Endodermal cell (in vitro differentiated cells): ENCODE measurements at regions not wholly inside any gene's neighbourhood (a gene's known extent, or its start where the extent isn't known, plus 50 kb on each side); places are given as distances from the start of the nearest gene placed in this dataset.

ENCODE experiments used
- DNase-seq: peaks from one replicate; pipeline ENCODE4 v3.0.0-alpha.2; 2017
- H3K27ac ChIP-seq: 2 replicates; pipeline ENCODE4 v1.5.1; 2013; ENCODE audit warnings: mild to moderate bottlenecking, low read depth, low read length, moderate library complexity
- H3K27me3 ChIP-seq: 2 replicates; pipeline ENCODE4 v1.6.1; 2013; ENCODE audit warnings: mild to moderate bottlenecking, low read length, moderate library complexity; ENCODE audit not compliant: insufficient read depth, control insufficient read depth, poor library complexity, severe bottlenecking
- H3K36me3 ChIP-seq: 2 replicates; pipeline ENCODE4 v1.7.0; 2013; ENCODE audit warnings: mild to moderate bottlenecking, low read length, moderate library complexity; ENCODE audit not compliant: control insufficient read depth, insufficient read depth
- H3K4me1 ChIP-seq: one replicate; pipeline ENCODE4 v1.7.0; 2013; ENCODE audit warnings: low read length; ENCODE audit not compliant: control insufficient read depth, insufficient read depth
- H3K4me3 ChIP-seq: 2 replicates; pipeline ENCODE4 v1.5.1; 2013; ENCODE audit warnings: mild to moderate bottlenecking, low read length, moderate library complexity
- H3K9ac ChIP-seq: 2 replicates; pipeline ENCODE4 v1.6.1; 2013; ENCODE audit warnings: mild to moderate bottlenecking, low read length, moderate library complexity; ENCODE audit not compliant: poor library complexity, severe bottlenecking; ENCODE audit errors: extremely low read depth
- H3K9me3 ChIP-seq: 2 replicates; pipeline ENCODE4 v1.6.1; 2013; ENCODE audit warnings: mild to moderate bottlenecking, low read length, moderate library complexity; ENCODE audit not compliant: control insufficient read depth
- H3K27ac Mint-ChIP-seq: 2 replicates; pipeline ENCODE4 v1.8.0; 2020; ENCODE audit warnings: mixed read lengths
- H3K27me3 Mint-ChIP-seq: 2 replicates; pipeline ENCODE4 v1.8.0; 2021; ENCODE audit warnings: mild to moderate bottlenecking, mixed read lengths; ENCODE audit not compliant: insufficient read depth
- H3K36me3 Mint-ChIP-seq: 2 replicates; pipeline ENCODE4 v1.8.0; 2020; ENCODE audit warnings: low read depth, mixed read lengths
- H3K4me1 Mint-ChIP-seq: 2 replicates; pipeline ENCODE4 v1.8.0; 2020; ENCODE audit warnings: mixed read lengths
- H3K4me3 Mint-ChIP-seq: 2 replicates; pipeline ENCODE4 v1.8.0; 2020; ENCODE audit warnings: mild to moderate bottlenecking, moderate library complexity, mixed read lengths
- H3K9me3 Mint-ChIP-seq: 2 replicates; pipeline ENCODE4 v1.8.0; 2020; ENCODE audit warnings: mild to moderate bottlenecking, mixed read lengths
- WGBS, 2 experiments: methylation state at CpG; one replicate each; pipeline versions ENCODE4 v1.1.5 to v1.1.7; 2013; ENCODE audit warnings: missing lambda C conversion rate in 2 of 2, mixed read lengths in 1 of 2; ENCODE audit not compliant: insufficient coverage in 1 of 2, insufficient read length in 1 of 2; 5-methylcytosine and 5-hydroxymethylcytosine counted together
- TF ChIP-seq, protein P1 (sequence below): fragments of 200-600 bp; sonication (generic); conservative IDR thresholded peaks from 2 replicates; pipeline ENCODE4 v1.5.0; 2021; ENCODE audit warnings: antibody characterized with exemption, mild to moderate bottlenecking

GRCh38 chr4:123343400-123344041 lies 53.1 kb upstream of the SPRY1 start:
- no peaks in the 10 kb centered on the region for H3K36me3 ChIP-seq
- Mint-ChIP-seq H3K36me3 (no peaks in the 10 kb centered on the region), H3K9me3 (no peaks in the 10 kb centered on the region), H3K4me3 (no peak overlapping the region), H3K4me1 (peaks cover 33% of the 10 kb centered on the region), H3K27ac (no peak overlapping the region), H3K27me3 (peaks cover 15% of the 10 kb centered on the region)
- H3K9ac ChIP-seq = no peak overlapping the region
- no peaks in the 10 kb centered on the region for H3K9me3 ChIP-seq
- TF ChIP-seq, protein P1, sequence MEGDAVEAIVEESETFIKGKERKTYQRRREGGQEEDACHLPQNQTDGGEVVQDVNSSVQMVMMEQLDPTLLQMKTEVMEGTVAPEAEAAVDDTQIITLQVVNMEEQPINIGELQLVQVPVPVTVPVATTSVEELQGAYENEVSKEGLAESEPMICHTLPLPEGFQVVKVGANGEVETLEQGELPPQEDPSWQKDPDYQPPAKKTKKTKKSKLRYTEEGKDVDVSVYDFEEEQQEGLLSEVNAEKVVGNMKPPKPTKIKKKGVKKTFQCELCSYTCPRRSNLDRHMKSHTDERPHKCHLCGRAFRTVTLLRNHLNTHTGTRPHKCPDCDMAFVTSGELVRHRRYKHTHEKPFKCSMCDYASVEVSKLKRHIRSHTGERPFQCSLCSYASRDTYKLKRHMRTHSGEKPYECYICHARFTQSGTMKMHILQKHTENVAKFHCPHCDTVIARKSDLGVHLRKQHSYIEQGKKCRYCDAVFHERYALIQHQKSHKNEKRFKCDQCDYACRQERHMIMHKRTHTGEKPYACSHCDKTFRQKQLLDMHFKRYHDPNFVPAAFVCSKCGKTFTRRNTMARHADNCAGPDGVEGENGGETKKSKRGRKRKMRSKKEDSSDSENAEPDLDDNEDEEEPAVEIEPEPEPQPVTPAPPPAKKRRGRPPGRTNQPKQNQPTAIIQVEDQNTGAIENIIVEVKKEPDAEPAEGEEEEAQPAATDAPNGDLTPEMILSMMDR = no peak
- 94 to 96% methylated on average over 7 to 13 of the region's 13 CpGs for WGBS, 2 experiments
- H3K27ac ChIP-seq = no peak overlapping the region
- no peak for DNase-seq
- peaks cover 4% of the 10 kb centered on the region for H3K4me1 ChIP-seq
- no peaks in the 10 kb centered on the region for H3K27me3 ChIP-seq
- no peak overlapping the region for H3K4me3 ChIP-seq

GRCh38 chr4:123345137-123345934 lies 51.3 kb upstream of the SPRY1 start:
- Histone ChIP-seq H3K9me3 (no peaks in the 10 kb centered on the region), H3K4me3 (no peak overlapping the region), H3K4me1 (peaks cover 8% of the 10 kb centered on the region), H3K9ac (no peak overlapping the region), H3K27me3 (no peaks in the 10 kb centered on the region), H3K27ac (peak overlapping the region; percentile 35), H3K36me3 (no peaks in the 10 kb centered on the region)
- H3K27me3 Mint-ChIP-seq = peaks cover 15% of the 10 kb centered on the region
- no peak for DNase-seq
- no peak overlapping the region for H3K4me3 Mint-ChIP-seq
- TF ChIP-seq, protein P1 = no peak
- no peak overlapping the region for H3K27ac Mint-ChIP-seq
- no peaks in the 10 kb centered on the region for H3K9me3 Mint-ChIP-seq
- peaks cover 33% of the 10 kb centered on the region for H3K4me1 Mint-ChIP-seq
- 86 to 87% methylated on average over 8 to 9 of the region's 9 CpGs for WGBS, 2 experiments
- no peaks in the 10 kb centered on the region for H3K36me3 Mint-ChIP-seq

DNA sequence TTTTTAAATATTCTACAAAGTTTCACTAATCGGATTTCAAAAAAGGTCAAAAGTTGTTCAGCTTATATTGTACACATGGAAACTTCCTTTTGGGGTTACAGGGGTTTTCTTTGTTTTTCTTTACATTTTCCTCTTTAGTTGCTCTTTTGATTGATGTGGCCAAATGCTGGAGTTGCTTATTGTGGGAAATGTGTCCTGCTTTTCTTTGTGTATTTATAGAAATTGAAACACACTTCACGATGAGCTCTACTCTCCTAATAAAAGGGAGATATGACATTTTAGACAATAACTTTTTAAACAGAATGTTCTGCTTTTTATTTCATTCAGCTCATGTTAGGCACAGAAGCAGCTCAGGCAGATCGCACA lies 50.7 kb upstream of the SPRY1 start:
- peaks cover 8% of the 10 kb centered on the region for H3K4me1 ChIP-seq
- H3K36me3 ChIP-seq = no peaks in the 10 kb centered on the region
- Mint-ChIP-seq H3K9me3 (no peaks in the 10 kb centered on the region), H3K4me1 (peaks cover 38% of the 10 kb centered on the region), H3K36me3 (no peaks in the 10 kb centered on the region), H3K27ac (no peak overlapping the region), H3K27me3 (peaks cover 15% of the 10 kb centered on the region), H3K4me3 (no peak overlapping the region)
- H3K27ac ChIP-seq = peak overlapping the region; percentile 35
- TF ChIP-seq, protein P1 = no peak
- no peak overlapping the region for H3K4me3 ChIP-seq
- H3K9ac ChIP-seq = no peak overlapping the region
- no peaks in the 10 kb centered on the region for H3K9me3 ChIP-seq
- H3K27me3 ChIP-seq = no peaks in the 10 kb centered on the region
- no peak for DNase-seq
- 89 to 95% methylated on average over 1 to 3 of the region's 3 CpGs for WGBS, 2 experiments
